ENCODE measurements at regions not wholly inside any gene's neighbourhood (a gene's known extent, or its start where the extent isn't known, plus 50 kb on each side); places are given as distances from the start of the nearest gene placed in this dataset.
"Not testable (repeated sequence)": the region's sequence is repeated elsewhere in the genome, so short reads cannot be mapped to it uniquely, and the experiment has no call there.

GRCh38 chr5:120088412-120088811 lies 375.7 kb upstream of the PRR16 start:
- no peak for DNase-seq (ENCODE audit: low spot score)

- no peak for DNase-seq (ENCODE audit: low spot score)
Observed at GRCh38 chr5:120088836-120089235, 375.3 kb upstream of the PRR16 start.

GRCh38 chr5:120091376-120091948 lies 372.6 kb upstream of the PRR16 start:
- no peak for DNase-seq (ENCODE audit: low spot score)

GRCh38 chr5:120092649-120093048 lies 371.5 kb upstream of the PRR16 start:
- DNase-seq (ENCODE audit: low spot score), result no peak

- no peak for DNase-seq (ENCODE audit: low spot score)
Observed at GRCh38 chr5:120093178-120093577, 370.9 kb upstream of the PRR16 start.

GRCh38 chr5:120096413-120096812 lies 367.7 kb upstream of the PRR16 start:
- DNase-seq (ENCODE audit: low spot score), result no peak

GRCh38 chr5:120098426-120098825 lies 365.7 kb upstream of the PRR16 start:
- no peak for DNase-seq (ENCODE audit: low spot score)

GRCh38 chr5:120098902-120099535 lies 365.1 kb upstream of the PRR16 start:
- no peak for DNase-seq (ENCODE audit: low spot score)

GRCh38 chr5:120101771-120102170 lies 362.3 kb upstream of the PRR16 start:
- no peak for DNase-seq (ENCODE audit: low spot score)

GRCh38 chr5:120103495-120103894 lies 360.6 kb upstream of the PRR16 start:
- no peak for DNase-seq (ENCODE audit: low spot score)

- no peak for DNase-seq (ENCODE audit: low spot score)
Observed at GRCh38 chr5:120106912-120107525, 357.1 kb upstream of the PRR16 start.

GRCh38 chr5:120108586-120109248 lies 355.4 kb upstream of the PRR16 start:
- no peak for DNase-seq (ENCODE audit: low spot score)

- no peak for DNase-seq (ENCODE audit: low spot score)
Observed at GRCh38 chr5:120122703-120123102, 341.4 kb upstream of the PRR16 start.

GRCh38 chr5:120124031-120124430 lies 340.1 kb upstream of the PRR16 start:
- DNase-seq (ENCODE audit: low spot score), result no peak

- DNase-seq (ENCODE audit: low spot score), result peak; percentile 4
Observed at GRCh38 chr5:120124961-120125360, 339.1 kb upstream of the PRR16 start.

GRCh38 chr5:120132347-120132746 lies 331.8 kb upstream of the PRR16 start:
- DNase-seq (ENCODE audit: low spot score), result not testable (repeated sequence)

- DNase-seq (ENCODE audit: low spot score), result no peak
Observed at GRCh38 chr5:120134944-120135343, 329.2 kb upstream of the PRR16 start.

GRCh38 chr5:120137582-120137981 lies 326.5 kb upstream of the PRR16 start:
- DNase-seq (ENCODE audit: low spot score), result no peak

- DNase-seq (ENCODE audit: low spot score), result peak; percentile 58
Observed at GRCh38 chr5:120139039-120139438, 325.1 kb upstream of the PRR16 start.

GRCh38 chr5:120140501-120140900 lies 323.6 kb upstream of the PRR16 start:
- DNase-seq (ENCODE audit: low spot score), result no peak

GRCh38 chr5:120141076-120141475 lies 323.0 kb upstream of the PRR16 start:
- no peak for DNase-seq (ENCODE audit: low spot score)

- DNase-seq (ENCODE audit: low spot score), result no peak
Observed at GRCh38 chr5:120146787-120147186, 317.3 kb upstream of the PRR16 start.

- DNase-seq (ENCODE audit: low spot score), result not testable (repeated sequence)
Observed at GRCh38 chr5:120147911-120148310, 316.2 kb upstream of the PRR16 start.

Data from COLO829 (cell line).